HepG2 (cell line): ENCODE measurements at regions not wholly inside any gene's neighbourhood (a gene's known extent, or its start where the extent isn't known, plus 50 kb on each side); places are given as distances from the start of the nearest gene placed in this dataset.

ENCODE experiments used
- ATAC-seq: fragments of 200-7000 bp; cut with Tn5 transposase; 3 replicates; pipeline ENCODE4 v1.9.1; 2020; ENCODE audit warnings: mild to moderate bottlenecking, moderate library complexity
- BruUV-seq: library from RNA; stranded (reverse); fragments of 400-500 nt; replicated peaks from 2 replicates; lab custom pipeline; 2021; lab: Mats Ljungman, UMichigan
- CTCF ChIA-PET: fragments of 300-600 bp; formaldehyde crosslinking; extraction: SDS; loops from one replicate; lab custom pipeline; 2021; ENCODE audit warnings: low total read pairs, inconsistent platforms, low intra/inter-chr PET ratio; lab: Yijun Ruan, JAX
- POLR2A ChIA-PET: fragments of 350-600 bp; sonication (Branson Sonifier 250); formaldehyde crosslinking; loops from one replicate; lab custom pipeline; 2020; ENCODE audit warnings: antibody characterized with exemption, inconsistent platforms; lab: Yijun Ruan, JAX
- DNase-seq: peaks from one replicate; pipeline ENCODE4 v3.0.0-alpha.2; 2015; ENCODE audit warnings: low spot score
- FAIRE-seq: peaks from 3 replicates; lab custom pipeline; 2011; peaks lifted over from hg19 to GRCh38; lab: Jason Lieb, UNC
- H2AFZ ChIP-seq: one replicate; pipeline ENCODE4 v1.6.1; 2011; ENCODE audit warnings: low read length, inconsistent platforms
- H3K27ac ChIP-seq: fragments of 300-600 bp; 3 replicates; pipeline ENCODE4 v1.8.0; 2011; ENCODE audit warnings: mixed run types, mild to moderate bottlenecking, mixed read lengths, low read length, inconsistent platforms; ENCODE audit not compliant: insufficient read depth; ENCODE audit errors: extremely low read length
- H3K27me3 ChIP-seq, 2 experiments: fragments of 200-600 bp in 1 of 2; 2 replicates in 1 of 2; 3 replicates in 1 of 2; pipeline versions ENCODE4 v1.6.0 to v1.8.0; 2011; ENCODE audit warnings: low read length in 2 of 2, mild to moderate bottlenecking in 2 of 2, moderate library complexity in 2 of 2, inconsistent platforms in 1 of 2; ENCODE audit not compliant: insufficient read depth in 2 of 2, control insufficient read depth in 1 of 2
- H3K36me3 ChIP-seq, 2 experiments: fragments of 200-600 bp in 1 of 2; replicated peaks in 1 of 2; 2 replicates in 1 of 2; 3 replicates in 1 of 2; pipeline versions ENCODE4 v1.5.1 to v1.8.0; 2011; ENCODE audit warnings: low read length in 2 of 2, inconsistent platforms in 1 of 2; ENCODE audit not compliant: insufficient read depth in 2 of 2, control insufficient read depth in 1 of 2
- H3K4me1 ChIP-seq: 2 replicates; pipeline ENCODE4 v1.5.1; 2012; ENCODE audit warnings: low read length, inconsistent platforms; ENCODE audit not compliant: insufficient read depth
- H3K4me2 ChIP-seq: 2 replicates; pipeline ENCODE4 v1.6.0; 2011; ENCODE audit warnings: low read depth, low read length, inconsistent platforms
- H3K4me3 ChIP-seq, 3 experiments: fragments of 200-600 bp in 1 of 3; sonication (generic), shearing (Covaris generic) in 1 of 3; replicated peaks in 1 of 3; 2 replicates each; pipeline ENCODE4 v1.5.1; 2011 to 2016; ENCODE audit warnings: low read length in 3 of 3, inconsistent platforms in 2 of 3, low read depth in 2 of 3, mild to moderate bottlenecking in 2 of 3, control low read depth in 1 of 3, mixed read lengths in 1 of 3; ENCODE audit not compliant: insufficient read depth in 1 of 3
- H3K79me2 ChIP-seq: one replicate; pipeline ENCODE4 v1.6.1; 2011; ENCODE audit warnings: low read length, inconsistent platforms; ENCODE audit not compliant: insufficient read depth
- H3K9ac ChIP-seq: 2 replicates; pipeline ENCODE4 v1.6.0; 2011; ENCODE audit warnings: mild to moderate bottlenecking, low read depth, low read length, inconsistent platforms; ENCODE audit not compliant: insufficient read depth
- H3K9me3 ChIP-seq: 2 replicates; pipeline ENCODE4 v1.5.1; 2012; ENCODE audit warnings: mild to moderate bottlenecking, low read length
- H4K20me1 ChIP-seq: 2 replicates; pipeline ENCODE4 v1.6.0; 2011; ENCODE audit warnings: inconsistent platforms, mild to moderate bottlenecking, low read length, moderate library complexity; ENCODE audit not compliant: insufficient read depth
- AKNA ChIP-seq: sonication (generic); formaldehyde crosslinking; IDR thresholded peaks from 2 replicates; pipeline ENCODE4 v1.4.0; 2020; ENCODE audit warnings: missing genetic modification reagents, borderline replicate concordance
- CSRNP1 ChIP-seq: sonication (generic); formaldehyde crosslinking; IDR thresholded peaks from 2 replicates; pipeline ENCODE4 v1.8.1; 2023; ENCODE audit warnings: mild to moderate bottlenecking, missing genetic modification reagents
- KDM4B ChIP-seq: sonication (generic); formaldehyde crosslinking; IDR thresholded peaks from 2 replicates; pipeline ENCODE4 v1.4.0; 2020; ENCODE audit warnings: missing genetic modification reagents
- MTF2 ChIP-seq: sonication (generic); formaldehyde crosslinking; IDR thresholded peaks from 2 replicates; pipeline ENCODE4 v1.5.0; 2020; ENCODE audit warnings: missing genetic modification reagents, borderline replicate concordance
- SMAD3 ChIP-seq: sonication (generic); formaldehyde crosslinking; IDR thresholded peaks from 2 replicates; pipeline ENCODE4 v1.4.0; 2020; ENCODE audit warnings: missing genetic modification reagents
- ZBTB20 ChIP-seq: sonication (generic); formaldehyde crosslinking; IDR thresholded peaks from 2 replicates; pipeline ENCODE4 v1.8.1; 2023; ENCODE audit warnings: missing genetic modification reagents, low read depth, mild to moderate bottlenecking, borderline replicate concordance
- ZKSCAN5 ChIP-seq: sonication (generic); formaldehyde crosslinking; IDR thresholded peaks from 2 replicates; pipeline ENCODE4 v1.5.1; 2020; ENCODE audit warnings: mild to moderate bottlenecking, missing genetic modification reagents
- ZMAT5 ChIP-seq: sonication (generic); formaldehyde crosslinking; IDR thresholded peaks from 2 replicates; pipeline ENCODE4 v1.5.0; 2020; ENCODE audit warnings: mild to moderate bottlenecking, low read depth, missing genetic modification reagents, borderline replicate concordance
- ZNF235 ChIP-seq: sonication (generic); formaldehyde crosslinking; IDR thresholded peaks from 2 replicates; pipeline ENCODE4 v1.8.1; 2023; ENCODE audit warnings: mild to moderate bottlenecking, missing genetic modification reagents, borderline replicate concordance
- ZNF414 ChIP-seq: sonication (generic); formaldehyde crosslinking; IDR thresholded peaks from 2 replicates; pipeline ENCODE4 v1.5.0; 2020; ENCODE audit warnings: missing genetic modification reagents
- ZNF75D ChIP-seq: sonication (generic); formaldehyde crosslinking; IDR thresholded peaks from 2 replicates; pipeline ENCODE4 v1.8.1; 2023; ENCODE audit warnings: missing genetic modification reagents, mild to moderate bottlenecking, borderline replicate concordance
- WGBS: methylation state at CpG from one replicate; pipeline ENCODE4 v1.1.6; 2017; ENCODE audit warnings: low lambda C conversion rate; 5-methylcytosine and 5-hydroxymethylcytosine counted together
- in situ Hi-C: cut with HindIII; loops from 2 replicates; pipeline ENCODE4 v1.10.0; 2017; ENCODE audit warnings: low pct_unique_long_range_greater_than_20kb; ENCODE audit not compliant: extremely low pct_ligation_motif_present
- intact Hi-C: fragments of 100-400 bp; cut with micrococcal nuclease; formaldehyde crosslinking; loops from one replicate; pipeline ENCODE4 v1.10.0; 2022; ENCODE audit not compliant: unreplicated experiment

- intact Hi-C loops, result no loop called here
- no peak for FAIRE-seq
- H3K4me3 ChIP-seq, result no peak overlapping the region
- no peak for ATAC-seq
- CTCF ChIA-PET, result no interaction called here
- in situ Hi-C loops, result no loop called here
- TF ChIP-seq AKNA (CRISPR knock-in tag), result no peak
- TF ChIP-seq ZNF235 (CRISPR knock-in tag), result no peak
- TF ChIP-seq ZNF414 (CRISPR knock-in tag), result no peak
- TF ChIP-seq ZMAT5, result no peak
- no peak for TF ChIP-seq KDM4B (CRISPR knock-in tag)
- no peak for TF ChIP-seq CSRNP1 (CRISPR knock-in tag)
- TF ChIP-seq ZKSCAN5 (CRISPR knock-in tag), result no peak
- TF ChIP-seq MTF2 (CRISPR knock-in tag), result no peak
- TF ChIP-seq ZBTB20 (CRISPR knock-in tag), result no peak
- TF ChIP-seq ZNF75D (CRISPR knock-in tag), result no peak
- no peak for TF ChIP-seq SMAD3 (CRISPR knock-in tag)
- DNase-seq, result no peak
- POLR2A ChIA-PET, result no interaction called here
- no peaks in the 10 kb centered on the region for H3K4me1 ChIP-seq
- no peaks in the 10 kb centered on the region; a peak in 1 of 5 replicates for H3K27me3 ChIP-seq
- no peak overlapping the region for H3K4me2 ChIP-seq
- no peak overlapping the region for H3K27ac ChIP-seq
- WGBS, result 58% methylated on average over 1 of the region's 4 CpGs
- no peaks in the 10 kb centered on the region for H4K20me1 ChIP-seq
- H3K9ac ChIP-seq, result no peak overlapping the region
- H3K79me2 ChIP-seq, result no peaks in the 10 kb centered on the region
- no peaks in the 10 kb centered on the region for H3K36me3 ChIP-seq
- H3K9me3 ChIP-seq, result no peaks in the 10 kb centered on the region
- H2AFZ ChIP-seq, result no peak overlapping the region
- no TSS peak for BruUV-seq
Measured at GRCh38 chr10:118955951-118956801, 73.3 kb upstream of the NANOS1 start.
